ENCODE measurements at regions not wholly inside any gene's neighbourhood (a gene's known extent, or its start where the extent isn't known, plus 50 kb on each side); places are given as distances from the start of the nearest gene placed in this dataset.

DNA sequence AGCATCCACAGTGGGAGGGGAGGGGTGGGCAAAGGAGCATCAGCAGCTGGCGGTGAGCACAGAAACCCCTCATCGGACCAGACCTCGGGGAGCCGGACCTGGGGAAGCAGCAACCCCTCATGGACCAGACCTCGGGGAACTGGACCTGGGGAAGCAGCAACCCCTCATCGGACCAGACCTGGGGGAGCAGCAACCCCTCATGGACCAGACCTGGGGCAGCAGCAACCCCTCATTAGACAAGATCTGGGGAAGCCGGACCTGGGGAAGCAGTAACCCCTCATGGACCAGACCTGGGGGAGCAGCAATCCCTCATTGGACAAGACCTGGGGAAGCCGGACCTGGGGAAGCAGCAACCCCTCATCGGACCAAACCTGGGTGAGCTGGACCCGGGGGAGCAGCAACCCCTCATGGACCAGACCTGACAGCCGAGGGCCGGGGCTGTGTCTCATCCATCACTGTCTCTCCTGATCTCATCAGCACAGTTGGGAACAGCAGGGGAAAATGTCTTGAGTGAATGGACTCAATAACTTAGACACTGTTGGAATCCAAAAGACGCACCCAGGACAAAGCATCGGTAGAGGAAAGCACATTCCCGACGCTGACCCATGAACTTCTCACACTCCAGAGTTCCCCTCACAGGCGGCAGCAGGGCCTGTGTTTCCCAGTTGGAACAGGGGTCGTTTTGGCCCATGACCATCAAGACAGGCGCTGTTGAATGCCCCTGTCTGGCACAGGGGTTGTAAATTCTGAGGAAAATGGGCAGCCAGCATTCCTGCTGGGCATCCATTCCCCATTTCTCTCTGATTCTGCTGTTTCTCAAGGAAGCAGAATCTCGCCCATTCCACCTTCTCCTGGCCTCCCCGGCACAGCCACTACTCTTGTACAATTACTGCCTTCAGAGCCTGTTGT is 1494.6 kb downstream of the TBC1D22A start:
- Histone ChIP-seq H3K27ac (ENCODE audit: low read depth, low read length) (no peak overlapping the region), H3K9ac (ENCODE audit: low read depth in 1 of 2, low read length in 2 of 2) (no peak overlapping the region), H3K27me3 (ENCODE audit: control insufficient read depth in 1 of 2, insufficient read depth in 2 of 2, low read length in 2 of 2) (no peaks in the 10 kb centered on the region)

DNA sequence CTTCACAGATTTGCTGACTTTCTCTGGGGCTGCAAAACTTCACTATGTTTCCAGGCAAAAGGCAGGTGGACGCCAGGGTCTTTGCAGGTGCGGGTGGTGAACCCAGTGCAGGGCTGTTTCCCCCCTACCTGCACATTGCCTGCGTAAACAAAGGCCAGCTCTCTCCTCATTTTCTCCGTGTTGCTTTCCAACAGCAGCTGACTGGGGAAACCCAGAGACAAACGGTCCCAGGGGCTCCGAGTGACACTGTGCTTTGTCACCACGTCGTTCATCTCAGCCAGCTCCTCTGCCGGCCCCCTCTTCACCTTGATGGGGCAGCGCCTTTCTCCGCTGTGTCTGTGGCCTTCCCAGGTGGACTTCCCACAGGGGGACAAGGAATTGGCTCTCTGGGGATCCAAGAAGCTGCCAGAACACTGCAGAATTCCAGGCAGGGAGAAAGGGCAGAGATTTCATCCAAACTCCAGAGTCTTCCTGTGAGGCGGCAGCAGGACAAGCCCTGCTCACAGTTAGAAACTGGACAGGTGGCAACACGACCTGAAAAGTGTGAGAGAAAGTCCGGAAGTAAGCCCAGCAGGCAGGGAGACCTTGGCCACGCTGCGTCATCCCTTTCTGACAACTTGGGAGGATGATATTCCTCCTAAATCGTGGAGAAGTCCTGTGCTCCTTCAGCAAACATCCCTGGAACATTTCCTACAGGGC is 1493.7 kb downstream of the TBC1D22A start:
- Histone ChIP-seq H3K4me1 (ENCODE audit: control insufficient read depth in 1 of 2, insufficient read depth in 2 of 2, low read length in 2 of 2) (no peaks in the 10 kb centered on the region), H3K36me3 (ENCODE audit: control insufficient read depth in 1 of 2, insufficient read depth in 2 of 2, low read length in 2 of 2) (no peaks in the 10 kb centered on the region), H3K4me3 (ENCODE audit: low read depth in 1 of 2, low read length in 2 of 2) (no peak overlapping the region), H3K27me3 (ENCODE audit: control insufficient read depth in 1 of 2, insufficient read depth in 2 of 2, low read length in 2 of 2) (peaks cover 0 to 1% of the 10 kb centered on the region in 2 donors), H3K9me3 (ENCODE audit: control insufficient read depth in 1 of 2, low read length in 2 of 2) (no peaks in the 10 kb centered on the region), H3K27ac (ENCODE audit: low read depth, low read length) (no peak overlapping the region), H3K9ac (ENCODE audit: low read depth in 1 of 2, low read length in 2 of 2) (no peak overlapping the region)

More for the DNA sequence above, 1494.6 kb downstream of the TBC1D22A start:
- H3K4me1 ChIP-seq (ENCODE audit: control insufficient read depth in 1 of 2, insufficient read depth in 2 of 2, low read length in 2 of 2) = no peaks in the 10 kb centered on the region
- H3K36me3 ChIP-seq (ENCODE audit: control insufficient read depth in 1 of 2, insufficient read depth in 2 of 2, low read length in 2 of 2) = no peaks in the 10 kb centered on the region
- no peaks in the 10 kb centered on the region for H3K9me3 ChIP-seq (ENCODE audit: control insufficient read depth in 1 of 2, low read length in 2 of 2)
- no peak overlapping the region for H3K4me3 ChIP-seq (ENCODE audit: low read depth in 1 of 2, low read length in 2 of 2)

DNA sequence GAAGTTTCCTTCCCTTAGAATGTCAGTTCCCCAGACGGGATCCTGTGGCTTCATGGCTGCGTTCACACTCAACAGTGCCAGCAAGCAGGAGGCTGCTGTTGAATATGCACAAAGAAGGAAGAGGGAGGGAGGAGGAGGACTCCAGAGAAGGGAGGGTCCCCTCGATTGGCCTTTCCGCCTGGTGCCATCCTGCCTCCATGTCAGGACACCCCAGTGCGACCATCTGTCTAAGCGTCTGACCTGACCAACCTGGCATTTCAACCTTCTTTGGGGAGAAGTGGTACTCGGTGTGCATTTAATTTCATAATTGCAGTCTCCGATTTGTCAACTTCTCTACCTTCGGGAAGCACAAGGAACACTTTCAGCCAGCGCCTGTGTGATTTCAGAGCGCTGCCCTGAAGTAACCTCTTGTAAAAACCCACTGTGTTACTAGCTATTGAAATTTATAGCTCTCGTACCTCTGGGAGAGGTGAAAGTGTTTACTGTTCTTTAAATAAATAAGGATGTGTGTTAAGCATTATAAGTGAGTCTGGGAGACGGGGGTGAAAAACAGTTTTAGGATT is 1491.9 kb downstream of the TBC1D22A start:
- Histone ChIP-seq H3K27ac (ENCODE audit: low read depth, low read length) (no peak overlapping the region), H3K4me1 (ENCODE audit: control insufficient read depth in 1 of 2, insufficient read depth in 2 of 2, low read length in 2 of 2) (no peaks in the 10 kb centered on the region), H3K27me3 (ENCODE audit: control insufficient read depth in 1 of 2, insufficient read depth in 2 of 2, low read length in 2 of 2) (peaks cover 0 to 5% of the 10 kb centered on the region in 2 donors), H3K36me3 (ENCODE audit: control insufficient read depth in 1 of 2, insufficient read depth in 2 of 2, low read length in 2 of 2) (no peaks in the 10 kb centered on the region), H3K9ac (ENCODE audit: low read depth in 1 of 2, low read length in 2 of 2) (no peak overlapping the region), H3K9me3 (ENCODE audit: control insufficient read depth in 1 of 2, low read length in 2 of 2) (no peaks in the 10 kb centered on the region), H3K4me3 (ENCODE audit: low read depth in 1 of 2, low read length in 2 of 2) (no peak overlapping the region)

DNA sequence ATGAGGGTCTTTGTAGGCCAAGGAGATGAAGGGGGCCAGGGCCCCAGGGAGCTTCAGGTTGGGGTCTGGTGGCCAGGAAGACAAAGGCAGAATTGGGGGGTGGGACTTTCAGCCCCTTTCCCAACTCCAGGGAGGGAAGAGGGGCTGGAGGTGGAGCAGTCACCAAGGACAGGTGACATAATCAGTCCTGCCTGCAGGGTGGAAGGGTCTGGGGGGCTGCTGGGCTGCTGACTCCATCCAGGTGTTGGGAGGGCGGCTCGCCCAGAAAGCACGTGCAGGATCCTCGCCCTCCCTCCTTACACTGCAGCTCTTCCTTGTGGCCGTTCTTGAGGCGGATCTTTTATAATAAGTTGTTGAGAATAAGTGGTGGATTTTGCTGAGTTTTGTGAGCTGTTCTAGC is 1491.1 kb downstream of the TBC1D22A start:
- Histone ChIP-seq H3K36me3 (ENCODE audit: control insufficient read depth in 1 of 2, insufficient read depth in 2 of 2, low read length in 2 of 2) (no peaks in the 10 kb centered on the region), H3K9ac (ENCODE audit: low read depth in 1 of 2, low read length in 2 of 2) (no peak overlapping the region), H3K4me1 (ENCODE audit: control insufficient read depth in 1 of 2, insufficient read depth in 2 of 2, low read length in 2 of 2) (no peaks in the 10 kb centered on the region), H3K4me3 (ENCODE audit: low read depth in 1 of 2, low read length in 2 of 2) (no peak overlapping the region), H3K27me3 (ENCODE audit: control insufficient read depth in 1 of 2, insufficient read depth in 2 of 2, low read length in 2 of 2) (peaks cover 0 to 5% of the 10 kb centered on the region in 2 donors), H3K9me3 (ENCODE audit: control insufficient read depth in 1 of 2, low read length in 2 of 2) (no peaks in the 10 kb centered on the region), H3K27ac (ENCODE audit: low read depth, low read length) (no peak overlapping the region)

DNA sequence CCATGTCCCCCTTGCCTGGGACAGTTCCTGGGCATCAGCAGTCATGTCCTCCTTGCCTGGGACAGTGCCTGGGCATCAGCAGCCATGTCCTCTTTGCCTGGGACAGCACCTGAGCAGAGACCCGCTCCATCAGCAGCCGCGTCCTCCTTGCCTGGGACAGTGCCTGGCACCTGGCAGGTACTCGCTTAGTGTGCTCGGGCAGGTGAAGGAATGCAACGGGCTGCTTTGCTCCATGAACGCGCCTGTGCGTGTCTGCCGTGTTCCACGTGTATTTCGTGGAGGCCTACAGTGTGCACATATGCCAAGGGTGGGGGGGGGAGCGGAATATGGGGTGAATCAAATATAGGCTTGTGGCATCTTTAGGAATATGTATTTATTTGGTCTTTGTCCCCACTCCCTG is 1490.7 kb downstream of the TBC1D22A start:
- no peak overlapping the region for H3K4me3 ChIP-seq (ENCODE audit: low read depth in 1 of 2, low read length in 2 of 2)
- no peak overlapping the region for H3K27ac ChIP-seq (ENCODE audit: low read depth, low read length)
- no peaks in the 10 kb centered on the region for H3K4me1 ChIP-seq (ENCODE audit: control insufficient read depth in 1 of 2, insufficient read depth in 2 of 2, low read length in 2 of 2)
- no peaks in the 10 kb centered on the region for H3K36me3 ChIP-seq (ENCODE audit: control insufficient read depth in 1 of 2, insufficient read depth in 2 of 2, low read length in 2 of 2)
- H3K27me3 ChIP-seq (ENCODE audit: control insufficient read depth in 1 of 2, insufficient read depth in 2 of 2, low read length in 2 of 2) = peaks cover 0 to 5% of the 10 kb centered on the region in 2 donors
- no peak overlapping the region for H3K9ac ChIP-seq (ENCODE audit: low read depth in 1 of 2, low read length in 2 of 2)
- H3K9me3 ChIP-seq (ENCODE audit: control insufficient read depth in 1 of 2, low read length in 2 of 2) = no peaks in the 10 kb centered on the region

DNA sequence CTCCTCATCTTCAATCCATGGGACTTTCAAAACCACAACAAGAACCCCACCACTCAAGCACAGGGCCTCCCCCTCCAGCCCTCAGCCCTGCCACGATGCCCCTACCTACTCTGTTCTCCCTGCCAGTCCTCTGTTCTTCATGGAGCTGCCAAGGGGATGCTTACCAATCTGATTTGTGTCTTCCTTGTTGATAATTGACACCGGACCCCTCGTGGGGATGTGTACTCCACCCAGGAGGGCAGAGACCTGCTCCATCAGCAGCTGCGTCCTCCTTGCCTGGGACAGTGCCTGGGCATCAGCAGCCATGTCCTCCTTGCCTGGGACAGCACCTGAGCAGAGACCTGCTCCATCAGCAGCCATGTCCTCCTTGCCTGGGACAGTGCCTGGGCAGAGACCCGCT is 1489.2 kb downstream of the TBC1D22A start:
- Histone ChIP-seq H3K9me3 (ENCODE audit: control insufficient read depth in 1 of 2, low read length in 2 of 2) (no peaks in the 10 kb centered on the region), H3K27ac (ENCODE audit: low read depth, low read length) (no peak overlapping the region), H3K27me3 (ENCODE audit: control insufficient read depth in 1 of 2, insufficient read depth in 2 of 2, low read length in 2 of 2) (peaks cover 0 to 5% of the 10 kb centered on the region in 2 donors), H3K4me1 (ENCODE audit: control insufficient read depth in 1 of 2, insufficient read depth in 2 of 2, low read length in 2 of 2) (no peaks in the 10 kb centered on the region), H3K9ac (ENCODE audit: low read depth in 1 of 2, low read length in 2 of 2) (no peak overlapping the region), H3K36me3 (ENCODE audit: control insufficient read depth in 1 of 2, insufficient read depth in 2 of 2, low read length in 2 of 2) (no peaks in the 10 kb centered on the region), H3K4me3 (ENCODE audit: low read depth in 1 of 2, low read length in 2 of 2) (no peak overlapping the region)

DNA sequence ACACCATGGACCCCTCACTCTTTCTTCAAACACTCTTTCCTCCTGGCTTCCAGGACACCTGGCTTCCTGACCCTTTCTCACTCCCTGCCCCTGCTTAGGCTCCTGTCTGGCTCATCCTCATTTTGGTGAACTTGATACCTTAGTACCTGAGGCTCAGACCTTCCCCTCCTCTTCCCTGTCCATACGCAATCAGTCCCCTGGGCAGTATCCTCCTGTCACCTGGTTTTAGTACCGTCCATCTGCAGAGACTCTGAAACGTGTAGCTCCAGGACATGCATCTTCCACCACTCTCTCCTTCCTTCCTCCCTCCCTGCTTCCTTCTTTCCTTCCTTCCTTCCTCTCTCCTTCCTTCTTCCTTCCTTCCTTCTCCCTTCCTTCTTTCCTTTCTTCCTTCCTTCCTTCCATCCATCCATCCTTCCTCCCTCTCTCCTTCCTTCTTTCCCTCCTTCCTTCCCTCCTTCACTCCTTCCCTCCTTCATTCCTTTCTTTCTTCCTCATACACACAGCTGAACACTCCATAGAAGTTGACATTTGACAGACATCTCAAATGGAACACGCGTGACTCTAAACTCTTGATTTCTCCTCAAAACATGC is 1488.6 kb downstream of the TBC1D22A start:
- H3K4me3 ChIP-seq (ENCODE audit: low read depth in 1 of 2, low read length in 2 of 2) = no peak overlapping the region
- no peaks in the 10 kb centered on the region for H3K9me3 ChIP-seq (ENCODE audit: control insufficient read depth in 1 of 2, low read length in 2 of 2)
- H3K36me3 ChIP-seq (ENCODE audit: control insufficient read depth in 1 of 2, insufficient read depth in 2 of 2, low read length in 2 of 2) = no peaks in the 10 kb centered on the region
- no peak overlapping the region for H3K9ac ChIP-seq (ENCODE audit: low read depth in 1 of 2, low read length in 2 of 2)
- H3K27ac ChIP-seq (ENCODE audit: low read depth, low read length) = no peak overlapping the region
- no peaks in the 10 kb centered on the region for H3K4me1 ChIP-seq (ENCODE audit: control insufficient read depth in 1 of 2, insufficient read depth in 2 of 2, low read length in 2 of 2)
- H3K27me3 ChIP-seq (ENCODE audit: control insufficient read depth in 1 of 2, insufficient read depth in 2 of 2, low read length in 2 of 2) = peaks cover 0 to 5% of the 10 kb centered on the region in 2 donors

DNA sequence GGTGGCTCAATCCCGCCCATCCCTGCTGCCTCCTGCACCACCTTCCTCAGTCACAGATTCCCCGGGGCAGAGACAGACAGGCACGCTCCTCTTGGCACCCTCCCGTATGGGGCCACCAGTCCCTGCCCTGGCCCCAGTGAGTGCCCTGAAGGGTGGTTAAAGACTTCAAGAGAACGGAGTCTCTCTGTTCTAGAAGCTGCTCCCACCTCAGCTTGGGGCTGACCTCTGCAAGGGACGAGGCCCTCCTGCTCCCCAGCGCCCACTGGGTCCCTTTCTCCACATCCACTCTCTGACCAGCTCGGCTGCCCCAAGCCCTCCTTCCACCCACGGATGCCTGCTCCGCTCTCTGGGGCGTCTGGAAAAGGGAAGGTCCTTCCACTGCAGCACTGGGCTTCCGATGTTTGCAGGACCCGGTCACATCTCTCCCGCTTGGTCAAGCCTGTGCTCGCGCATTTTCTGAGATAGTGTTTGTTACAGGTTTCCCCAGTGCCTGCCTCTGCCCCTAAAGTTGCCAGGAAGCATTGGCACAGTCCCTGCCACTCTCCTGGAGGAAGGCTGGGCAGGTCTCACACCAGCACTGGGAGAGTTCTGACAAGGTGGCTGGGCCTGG is 1487.9 kb downstream of the TBC1D22A start:
- Histone ChIP-seq H3K9ac (ENCODE audit: low read depth in 1 of 2, low read length in 2 of 2) (no peak overlapping the region), H3K36me3 (ENCODE audit: control insufficient read depth in 1 of 2, insufficient read depth in 2 of 2, low read length in 2 of 2) (no peaks in the 10 kb centered on the region), H3K27me3 (ENCODE audit: control insufficient read depth in 1 of 2, insufficient read depth in 2 of 2, low read length in 2 of 2) (peaks cover 0 to 5% of the 10 kb centered on the region in 2 donors), H3K9me3 (ENCODE audit: control insufficient read depth in 1 of 2, low read length in 2 of 2) (no peaks in the 10 kb centered on the region), H3K4me3 (ENCODE audit: low read depth in 1 of 2, low read length in 2 of 2) (no peak overlapping the region), H3K4me1 (ENCODE audit: control insufficient read depth in 1 of 2, insufficient read depth in 2 of 2, low read length in 2 of 2) (no peaks in the 10 kb centered on the region), H3K27ac (ENCODE audit: low read depth, low read length) (no peak overlapping the region)

DNA sequence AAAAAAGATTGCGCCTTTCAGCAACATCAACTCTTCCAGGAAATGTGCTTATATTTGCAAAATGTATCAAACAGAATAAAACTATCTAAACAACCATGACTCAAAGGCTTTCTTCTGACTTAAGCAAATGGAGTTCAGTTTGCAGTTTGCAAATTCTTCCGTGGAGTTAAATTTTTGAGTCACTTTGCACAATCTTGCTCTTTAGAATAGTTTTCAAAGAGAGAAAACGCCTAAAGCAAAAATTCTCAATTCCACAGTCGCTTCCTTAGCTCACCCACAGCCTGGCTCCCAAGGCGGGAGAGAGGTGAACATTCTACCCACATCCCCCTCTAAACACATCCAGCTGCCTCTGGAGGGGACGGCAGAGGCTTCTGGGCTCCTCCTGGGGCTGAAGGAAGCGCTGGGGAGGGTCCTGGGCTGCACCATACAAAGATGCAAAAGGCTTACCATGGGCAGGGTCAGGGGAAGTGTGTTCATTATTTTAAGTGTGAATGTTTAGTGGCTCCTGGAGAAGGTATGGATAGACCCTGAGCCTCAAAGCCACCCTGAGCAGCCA is 1487.3 kb downstream of the TBC1D22A start:
- H3K4me3 ChIP-seq (ENCODE audit: low read depth in 1 of 2, low read length in 2 of 2) = no peak overlapping the region
- H3K27ac ChIP-seq (ENCODE audit: low read depth, low read length) = no peak overlapping the region
- H3K4me1 ChIP-seq (ENCODE audit: control insufficient read depth in 1 of 2, insufficient read depth in 2 of 2, low read length in 2 of 2) = no peaks in the 10 kb centered on the region
- no peaks in the 10 kb centered on the region for H3K36me3 ChIP-seq (ENCODE audit: control insufficient read depth in 1 of 2, insufficient read depth in 2 of 2, low read length in 2 of 2)
- no peak overlapping the region for H3K9ac ChIP-seq (ENCODE audit: low read depth in 1 of 2, low read length in 2 of 2)
- H3K27me3 ChIP-seq (ENCODE audit: control insufficient read depth in 1 of 2, insufficient read depth in 2 of 2, low read length in 2 of 2) = peaks cover 0 to 5% of the 10 kb centered on the region in 2 donors
- H3K9me3 ChIP-seq (ENCODE audit: control insufficient read depth in 1 of 2, low read length in 2 of 2) = no peaks in the 10 kb centered on the region

Data from duodenal mucosa (tissue), 2 donors.